ENCODE measurements at regions not wholly inside any gene's neighbourhood (a gene's known extent, or its start where the extent isn't known, plus 50 kb on each side); places are given as distances from the start of the nearest gene placed in this dataset.

DNA sequence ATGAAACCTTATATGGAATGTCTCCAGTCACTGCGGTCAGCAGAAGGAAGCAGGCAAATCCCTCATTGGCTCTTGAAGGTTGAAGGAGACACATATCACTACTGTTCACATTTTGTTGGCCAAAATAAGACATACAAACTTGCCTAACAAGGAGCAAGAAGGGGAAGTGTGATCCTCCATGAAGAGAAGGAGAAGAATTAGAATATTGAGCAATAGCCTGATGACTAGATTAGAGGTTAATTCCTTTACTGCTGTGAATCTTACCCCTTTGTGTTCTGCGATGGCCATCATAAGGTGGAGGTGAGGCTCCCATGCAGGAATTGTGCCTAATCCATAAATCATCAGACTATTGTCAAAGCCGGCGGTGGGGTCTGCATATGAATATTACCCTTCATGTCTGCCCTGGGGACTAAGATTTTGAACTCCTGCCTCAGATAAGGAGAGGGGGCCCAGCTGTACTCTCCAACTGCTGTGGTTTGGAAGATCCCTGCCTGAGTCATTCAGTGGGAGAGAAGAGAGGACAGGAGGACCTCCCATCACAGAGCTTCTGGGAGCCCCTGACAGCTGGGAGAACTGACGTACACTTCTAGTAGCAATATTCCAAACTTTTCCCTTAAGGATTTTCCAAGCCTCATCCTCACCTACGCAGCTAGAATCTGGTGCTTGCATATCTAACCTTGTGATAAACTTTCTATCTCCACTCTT, 398.5 kb downstream of the REEP3 start:
- Histone ChIP-seq H3K27me3 (ENCODE audit: control insufficient read depth, insufficient read depth, low read length) (no peaks in the 10 kb centered on the region), H3K9me3 (ENCODE audit: control insufficient read depth, low read length) (no peaks in the 10 kb centered on the region), H3K4me1 (ENCODE audit: control insufficient read depth, insufficient read depth, low read length) (no peaks in the 10 kb centered on the region), H3K36me3 (ENCODE audit: control insufficient read depth, insufficient read depth, low read length) (no peaks in the 10 kb centered on the region), H3K9ac (ENCODE audit: low read length) (no peak overlapping the region), H3K4me3 (ENCODE audit: low read length) (no peak overlapping the region)

DNA sequence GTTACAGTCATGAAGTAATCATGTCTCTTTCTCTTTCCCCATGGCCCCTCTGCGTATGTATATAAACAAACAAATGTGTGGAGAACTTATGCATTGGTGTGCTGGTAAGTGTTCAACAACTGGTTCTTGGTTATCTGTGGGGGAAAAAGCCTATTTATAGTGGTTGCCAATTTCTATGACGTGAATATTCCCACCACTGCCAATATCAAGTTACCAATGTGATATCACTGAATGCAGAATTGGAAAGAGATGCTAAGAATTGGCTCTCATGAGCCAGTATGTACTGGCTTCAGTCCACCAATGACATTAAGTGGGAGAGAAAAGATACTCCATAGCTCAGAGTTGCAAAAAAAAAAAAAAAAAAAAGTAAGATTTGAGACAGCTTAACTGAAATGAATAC, 399.7 kb downstream of the REEP3 start:
- no peaks in the 10 kb centered on the region for H3K27me3 ChIP-seq (ENCODE audit: control insufficient read depth, insufficient read depth, low read length)
- H3K9ac ChIP-seq (ENCODE audit: low read length): no peak overlapping the region
- H3K36me3 ChIP-seq (ENCODE audit: control insufficient read depth, insufficient read depth, low read length): no peaks in the 10 kb centered on the region
- no peaks in the 10 kb centered on the region for H3K9me3 ChIP-seq (ENCODE audit: control insufficient read depth, low read length)
- H3K4me3 ChIP-seq (ENCODE audit: low read length): no peak overlapping the region
- no peaks in the 10 kb centered on the region for H3K4me1 ChIP-seq (ENCODE audit: control insufficient read depth, insufficient read depth, low read length)

DNA sequence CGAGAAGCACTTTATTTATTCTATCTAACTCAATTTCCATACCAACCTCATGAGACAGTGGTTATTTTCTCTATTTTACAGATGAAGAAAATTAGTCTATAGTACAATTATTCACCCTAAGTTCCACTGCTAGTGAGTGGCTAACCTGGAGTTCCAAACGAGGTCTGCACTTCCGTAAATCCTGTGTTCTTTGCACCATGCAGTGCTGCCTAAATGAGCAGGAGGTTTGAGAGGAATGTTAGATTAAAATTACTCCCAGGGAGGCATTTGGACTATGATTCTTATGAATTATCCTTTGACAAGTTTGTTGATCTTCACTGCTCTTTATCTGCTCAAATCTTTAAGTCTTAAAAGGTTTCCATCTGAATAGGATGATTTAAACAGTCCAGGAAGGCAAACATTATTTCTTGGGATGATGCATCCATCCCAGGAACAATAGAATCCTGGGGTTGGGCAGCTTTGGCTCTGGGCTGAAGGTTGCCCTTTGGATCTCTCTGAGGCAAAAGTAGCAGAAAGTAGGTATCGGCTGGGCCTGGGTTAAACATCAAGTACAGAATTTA, 400.8 kb downstream of the REEP3 start:
- no peak overlapping the region for H3K9ac ChIP-seq (ENCODE audit: low read length)
- H3K27me3 ChIP-seq (ENCODE audit: control insufficient read depth, insufficient read depth, low read length): no peaks in the 10 kb centered on the region

DNA sequence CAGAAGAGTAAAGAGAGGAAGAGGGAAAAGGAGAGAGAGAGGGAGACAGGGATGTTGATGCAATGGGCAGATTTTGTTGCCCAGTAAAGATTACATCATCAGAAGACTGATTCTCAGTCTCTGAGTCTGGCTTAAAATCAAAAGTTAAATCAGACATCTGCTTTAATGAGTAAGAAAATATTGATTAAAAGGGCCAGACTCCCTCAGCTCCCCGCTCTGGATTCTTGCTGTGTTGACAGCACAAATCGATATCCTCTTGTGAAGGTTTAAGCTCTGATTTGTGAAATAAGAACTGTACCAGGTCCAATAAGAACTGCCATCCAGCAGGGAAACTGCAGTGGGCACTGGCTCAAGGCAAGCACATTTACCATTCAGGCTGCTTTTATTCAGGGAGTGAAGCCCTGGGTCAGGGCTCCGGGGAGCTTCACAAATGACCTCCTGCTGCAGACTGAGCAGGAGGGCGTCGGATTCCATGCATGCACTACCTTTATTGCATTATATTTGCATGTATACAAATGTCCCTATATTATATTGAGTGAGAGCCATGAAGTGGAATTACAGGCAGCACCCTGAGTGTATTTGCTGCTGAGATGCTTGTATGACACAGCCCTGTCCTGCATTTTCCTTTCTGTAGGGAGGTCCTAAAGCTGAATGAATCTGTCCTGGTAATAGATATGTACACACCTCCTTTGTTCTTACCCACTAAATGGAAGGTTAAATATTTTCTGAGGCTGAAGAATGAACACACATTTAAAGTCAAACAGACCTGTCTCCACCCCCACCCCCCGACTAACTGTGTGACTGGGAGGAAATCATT, 401.5 kb downstream of the REEP3 start:
- no peaks in the 10 kb centered on the region for H3K27me3 ChIP-seq (ENCODE audit: control insufficient read depth, insufficient read depth, low read length)
- no peak overlapping the region for H3K9ac ChIP-seq (ENCODE audit: low read length)
- H3K9me3 ChIP-seq (ENCODE audit: control insufficient read depth, low read length): no peaks in the 10 kb centered on the region
- H3K36me3 ChIP-seq (ENCODE audit: control insufficient read depth, insufficient read depth, low read length): no peaks in the 10 kb centered on the region
- H3K4me3 ChIP-seq (ENCODE audit: low read length): no peak overlapping the region
- no peaks in the 10 kb centered on the region for H3K4me1 ChIP-seq (ENCODE audit: control insufficient read depth, insufficient read depth, low read length)

More for the DNA sequence above, 400.8 kb downstream of the REEP3 start:
- Histone ChIP-seq H3K9me3 (ENCODE audit: control insufficient read depth, low read length) (no peaks in the 10 kb centered on the region), H3K4me1 (ENCODE audit: control insufficient read depth, insufficient read depth, low read length) (no peaks in the 10 kb centered on the region), H3K4me3 (ENCODE audit: low read length) (no peak overlapping the region), H3K36me3 (ENCODE audit: control insufficient read depth, insufficient read depth, low read length) (no peaks in the 10 kb centered on the region)

DNA sequence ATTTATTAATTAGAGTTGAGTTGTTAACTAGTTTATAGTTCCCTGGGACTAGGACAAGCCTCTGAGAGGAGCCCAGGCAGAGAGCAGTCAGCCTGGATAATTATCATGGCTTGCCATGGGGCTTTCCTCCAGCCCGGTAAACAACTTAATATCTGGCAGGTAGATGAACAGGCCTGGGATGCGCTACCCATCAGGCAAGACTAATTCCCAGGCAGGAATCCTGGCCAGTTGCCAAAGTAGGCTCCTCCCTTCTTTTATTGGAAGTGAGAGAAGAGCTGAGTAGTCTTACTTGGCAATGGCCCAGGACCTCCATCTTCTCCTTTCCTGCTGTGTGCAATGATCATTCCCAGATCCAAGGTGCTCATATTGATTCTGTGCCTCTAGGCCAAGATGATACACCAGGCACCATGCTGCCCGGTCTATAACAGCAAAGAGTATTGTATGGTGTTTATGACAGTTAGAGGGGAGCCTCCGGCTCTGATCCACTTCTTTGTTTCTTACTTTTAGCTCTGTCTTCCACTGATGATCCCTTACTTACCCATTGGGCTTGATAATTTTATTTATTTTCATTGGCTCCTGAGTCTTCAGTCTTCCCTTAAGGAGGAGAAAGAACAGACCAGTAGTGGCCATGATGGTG, 408.7 kb downstream of the REEP3 start:
- H3K4me1 ChIP-seq (ENCODE audit: control insufficient read depth, insufficient read depth, low read length): no peaks in the 10 kb centered on the region
- no peak overlapping the region for H3K4me3 ChIP-seq (ENCODE audit: low read length)
- no peaks in the 10 kb centered on the region for H3K36me3 ChIP-seq (ENCODE audit: control insufficient read depth, insufficient read depth, low read length)
- no peaks in the 10 kb centered on the region for H3K27me3 ChIP-seq (ENCODE audit: control insufficient read depth, insufficient read depth, low read length)
- H3K9ac ChIP-seq (ENCODE audit: low read length): no peak overlapping the region
- H3K9me3 ChIP-seq (ENCODE audit: control insufficient read depth, low read length): no peaks in the 10 kb centered on the region

DNA sequence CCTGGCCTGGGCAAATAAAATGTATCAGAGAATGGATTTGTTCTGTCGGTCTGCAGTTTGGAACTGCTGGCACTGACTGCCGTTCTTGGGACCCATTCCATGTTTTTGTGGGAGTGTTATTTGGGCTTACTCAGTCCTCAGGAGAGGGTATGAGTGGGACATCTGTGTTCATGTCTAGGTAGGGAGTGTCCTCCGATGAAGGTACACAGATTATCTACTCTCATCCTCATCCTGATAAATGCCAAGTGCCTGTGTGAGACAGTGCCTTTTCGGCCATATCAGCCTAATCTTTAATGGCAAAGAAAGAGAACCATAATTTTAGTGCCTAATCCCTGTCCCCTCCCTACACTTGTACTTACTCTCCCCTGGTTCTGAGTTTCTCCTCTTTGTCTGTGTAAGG, 409.4 kb downstream of the REEP3 start:
- no peaks in the 10 kb centered on the region for H3K27me3 ChIP-seq (ENCODE audit: control insufficient read depth, insufficient read depth, low read length)
- no peaks in the 10 kb centered on the region for H3K9me3 ChIP-seq (ENCODE audit: control insufficient read depth, low read length)
- no peaks in the 10 kb centered on the region for H3K36me3 ChIP-seq (ENCODE audit: control insufficient read depth, insufficient read depth, low read length)
- H3K9ac ChIP-seq (ENCODE audit: low read length): no peak overlapping the region
- no peaks in the 10 kb centered on the region for H3K4me1 ChIP-seq (ENCODE audit: control insufficient read depth, insufficient read depth, low read length)
- no peak overlapping the region for H3K4me3 ChIP-seq (ENCODE audit: low read length)

- Histone ChIP-seq H3K36me3 (ENCODE audit: control insufficient read depth, insufficient read depth, low read length) (no peaks in the 10 kb centered on the region), H3K4me1 (ENCODE audit: control insufficient read depth, insufficient read depth, low read length) (no peaks in the 10 kb centered on the region), H3K4me3 (ENCODE audit: low read length) (no peak overlapping the region), H3K9me3 (ENCODE audit: control insufficient read depth, low read length) (no peaks in the 10 kb centered on the region), H3K9ac (ENCODE audit: low read length) (no peak overlapping the region), H3K27me3 (ENCODE audit: control insufficient read depth, insufficient read depth, low read length) (no peaks in the 10 kb centered on the region)
Observed at GRCh38 chr10:63935705-63936104, 414.5 kb downstream of the REEP3 start.

DNA sequence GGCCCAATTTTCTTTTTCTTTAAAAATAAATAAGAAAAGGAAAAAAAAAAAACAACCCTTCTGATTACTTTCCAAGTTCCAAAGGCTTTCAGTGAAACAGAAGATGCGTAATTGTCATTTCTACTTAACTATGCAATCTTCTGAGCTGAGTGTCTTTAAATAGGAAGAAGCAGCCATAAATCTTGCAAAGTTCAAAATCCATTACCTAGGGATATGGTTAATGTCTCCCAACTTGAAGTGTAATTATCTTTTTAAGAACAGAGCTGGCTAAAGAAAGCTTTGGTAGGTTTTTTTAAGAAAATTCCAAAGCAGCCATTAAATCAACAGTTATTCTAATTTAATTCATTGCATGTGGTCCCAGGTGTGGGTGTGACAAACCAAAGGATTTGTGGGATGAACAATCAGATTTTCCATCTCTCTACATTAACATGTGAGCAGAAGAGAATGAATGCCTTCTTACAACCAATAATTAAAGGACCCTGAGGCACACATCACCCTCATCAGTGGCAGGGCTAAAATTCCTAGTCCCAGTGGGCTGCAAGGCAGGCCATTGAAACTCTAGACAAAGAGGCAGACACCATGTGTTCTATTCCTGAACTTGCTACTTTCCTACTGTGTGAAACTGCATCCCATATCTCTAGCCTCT, 419.2 kb downstream of the REEP3 start:
- Histone ChIP-seq H3K36me3 (ENCODE audit: control insufficient read depth, insufficient read depth, low read length) (no peaks in the 10 kb centered on the region), H3K9ac (ENCODE audit: low read length) (no peak overlapping the region), H3K27me3 (ENCODE audit: control insufficient read depth, insufficient read depth, low read length) (no peaks in the 10 kb centered on the region), H3K4me3 (ENCODE audit: low read length) (no peak overlapping the region), H3K9me3 (ENCODE audit: control insufficient read depth, low read length) (no peaks in the 10 kb centered on the region), H3K4me1 (ENCODE audit: control insufficient read depth, insufficient read depth, low read length) (no peaks in the 10 kb centered on the region)

GRCh38 chr10:63964406-63964805, 443.2 kb downstream of the REEP3 start:
- no peak overlapping the region for H3K9ac ChIP-seq (ENCODE audit: low read length)
- H3K27me3 ChIP-seq (ENCODE audit: control insufficient read depth, insufficient read depth, low read length): no peaks in the 10 kb centered on the region
- H3K4me3 ChIP-seq (ENCODE audit: low read length): no peak overlapping the region
- H3K9me3 ChIP-seq (ENCODE audit: control insufficient read depth, low read length): no peaks in the 10 kb centered on the region
- no peaks in the 10 kb centered on the region for H3K36me3 ChIP-seq (ENCODE audit: control insufficient read depth, insufficient read depth, low read length)
- no peaks in the 10 kb centered on the region for H3K4me1 ChIP-seq (ENCODE audit: control insufficient read depth, insufficient read depth, low read length)

GRCh38 chr10:63965846-63966245, 444.6 kb downstream of the REEP3 start:
- Histone ChIP-seq H3K4me1 (ENCODE audit: control insufficient read depth, insufficient read depth, low read length) (no peaks in the 10 kb centered on the region), H3K27me3 (ENCODE audit: control insufficient read depth, insufficient read depth, low read length) (no peaks in the 10 kb centered on the region), H3K36me3 (ENCODE audit: control insufficient read depth, insufficient read depth, low read length) (no peaks in the 10 kb centered on the region), H3K9me3 (ENCODE audit: control insufficient read depth, low read length) (no peaks in the 10 kb centered on the region), H3K4me3 (ENCODE audit: low read length) (no peak overlapping the region), H3K9ac (ENCODE audit: low read length) (no peak overlapping the region)

GRCh38 chr10:63972949-63973827, 452.0 kb downstream of the REEP3 start:
- Histone ChIP-seq H3K9ac (ENCODE audit: low read length) (no peak overlapping the region), H3K9me3 (ENCODE audit: control insufficient read depth, low read length) (no peaks in the 10 kb centered on the region), H3K27me3 (ENCODE audit: control insufficient read depth, insufficient read depth, low read length) (no peaks in the 10 kb centered on the region), H3K4me1 (ENCODE audit: control insufficient read depth, insufficient read depth, low read length) (peaks cover 3% of the 10 kb centered on the region), H3K36me3 (ENCODE audit: control insufficient read depth, insufficient read depth, low read length) (no peaks in the 10 kb centered on the region), H3K4me3 (ENCODE audit: low read length) (no peak overlapping the region)

Measured in mucosa of stomach (tissue), 1 donor.